Neural crest cell (in vitro differentiated cells): ENCODE measurements at regions not wholly inside any gene's neighbourhood (a gene's known extent, or its start where the extent isn't known, plus 50 kb on each side); places are given as distances from the start of the nearest gene placed in this dataset.

Experiments
- DNase-seq: peaks from one replicate; pipeline ENCODE4 v3.0.0; 2021; ENCODE audit warnings: low read depth, mixed read lengths, low spot score
- H3K27ac Mint-ChIP-seq: one replicate; pipeline ENCODE4 v1.8.0; 2021; ENCODE audit warnings: mild to moderate bottlenecking, mixed read lengths; ENCODE audit not compliant: unreplicated experiment
- H3K27me3 Mint-ChIP-seq: 2 replicates; pipeline ENCODE4 v1.8.0; 2021; ENCODE audit warnings: low read depth, mild to moderate bottlenecking, mixed read lengths
- H3K36me3 Mint-ChIP-seq: 2 replicates; pipeline ENCODE4 v1.8.0; 2021; ENCODE audit warnings: low read depth, mild to moderate bottlenecking, mixed read lengths
- H3K4me1 Mint-ChIP-seq: 2 replicates; pipeline ENCODE4 v1.8.0; 2021; ENCODE audit warnings: mixed read lengths
- H3K4me3 Mint-ChIP-seq: one replicate; pipeline ENCODE4 v1.8.0; 2021; ENCODE audit warnings: mild to moderate bottlenecking, mixed read lengths
- H3K9me3 Mint-ChIP-seq: 2 replicates; pipeline ENCODE4 v1.8.0; 2021; ENCODE audit warnings: mixed read lengths
- CTCF ChIP-seq: fragments of 200-600 bp; sonication (generic); conservative IDR thresholded peaks from 2 replicates; pipeline ENCODE4 v1.5.0; 2021; ENCODE audit warnings: antibody characterized with exemption, mild to moderate bottlenecking

GRCh38 chr11:36777311-36777710 lies 179.3 kb upstream of the RAG2 start:
- Mint-ChIP-seq H3K4me1 (no peaks in the 10 kb centered on the region), H3K36me3 (no peaks in the 10 kb centered on the region), H3K27me3 (peaks cover 22% of the 10 kb centered on the region), H3K4me3 (no peak overlapping the region), H3K9me3 (no peaks in the 10 kb centered on the region), H3K27ac (no peak overlapping the region)
- no peak for DNase-seq
- TF ChIP-seq CTCF = no peak

- no peak for TF ChIP-seq CTCF
- no peak overlapping the region for H3K27ac Mint-ChIP-seq
- no peaks in the 10 kb centered on the region for H3K9me3 Mint-ChIP-seq
- H3K4me3 Mint-ChIP-seq = no peak overlapping the region
- peaks cover 18% of the 10 kb centered on the region for H3K27me3 Mint-ChIP-seq
- DNase-seq = no peak
- H3K36me3 Mint-ChIP-seq = no peaks in the 10 kb centered on the region
- no peaks in the 10 kb centered on the region for H3K4me1 Mint-ChIP-seq
These were observed 177.7 kb upstream of the RAG2 start for GRCh38 chr11:36775756-36776155.

- DNase-seq = no peak
- no peak overlapping the region for H3K4me3 Mint-ChIP-seq
- H3K9me3 Mint-ChIP-seq = no peaks in the 10 kb centered on the region
- no peak overlapping the region for H3K27ac Mint-ChIP-seq
- no peaks in the 10 kb centered on the region for H3K4me1 Mint-ChIP-seq
- no peak for TF ChIP-seq CTCF
- H3K27me3 Mint-ChIP-seq = peaks cover 20% of the 10 kb centered on the region
- no peaks in the 10 kb centered on the region for H3K36me3 Mint-ChIP-seq
These were observed 177.1 kb upstream of the RAG2 start for GRCh38 chr11:36775130-36775529.

DNA sequence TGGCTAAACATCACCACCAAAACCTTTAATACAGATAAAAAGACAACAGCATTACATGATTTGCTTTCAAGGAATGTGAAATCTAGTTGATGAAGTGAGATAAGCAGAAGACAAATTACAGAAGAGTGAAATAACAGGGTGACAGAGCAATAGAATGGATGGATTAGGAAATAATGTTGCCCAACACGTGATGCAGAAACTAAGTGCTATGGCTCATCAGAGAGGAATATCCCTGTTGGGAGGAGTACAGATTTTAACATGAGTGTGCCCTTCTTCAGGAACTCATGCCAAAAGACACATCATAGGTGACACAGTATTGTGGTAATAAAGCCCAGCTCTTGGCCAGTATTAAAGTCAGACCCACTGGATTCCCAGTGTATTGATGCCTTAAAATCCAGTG lies 176.6 kb upstream of the RAG2 start:
- no peak for DNase-seq
- Mint-ChIP-seq H3K4me3 (no peak overlapping the region), H3K4me1 (no peaks in the 10 kb centered on the region), H3K36me3 (no peaks in the 10 kb centered on the region), H3K27me3 (peaks cover 19% of the 10 kb centered on the region), H3K9me3 (no peaks in the 10 kb centered on the region), H3K27ac (no peak overlapping the region)
- TF ChIP-seq CTCF = no peak

- TF ChIP-seq CTCF = no peak
- Mint-ChIP-seq H3K4me3 (no peak overlapping the region), H3K36me3 (peaks cover 2% of the 10 kb centered on the region), H3K9me3 (peaks cover 3% of the 10 kb centered on the region), H3K4me1 (no peaks in the 10 kb centered on the region), H3K27me3 (no peaks in the 10 kb centered on the region), H3K27ac (peak overlapping the region; percentile 27)
- no peak for DNase-seq
These were observed 165.2 kb upstream of the RAG2 start for GRCh38 chr11:36763187-36763586.

DNA sequence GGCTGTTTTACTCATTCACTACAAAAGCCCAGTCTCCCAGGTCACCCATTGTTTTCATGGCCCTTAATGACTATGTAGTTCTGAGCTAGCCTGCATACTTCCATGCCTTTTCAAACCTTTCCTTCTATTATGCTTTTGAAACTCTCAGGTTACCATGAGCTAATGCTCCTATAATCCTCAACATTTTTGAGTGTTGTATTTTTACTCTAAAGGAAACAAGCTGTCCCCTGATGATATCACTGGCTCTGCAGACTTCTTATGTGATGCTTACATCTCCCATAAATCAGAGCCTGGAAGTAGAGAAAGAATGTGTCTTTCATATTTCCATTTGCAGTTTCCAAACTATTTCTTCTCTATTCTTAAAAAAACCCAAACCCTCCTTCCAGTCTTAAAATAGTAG lies 159.0 kb upstream of the RAG2 start:
- no peak for TF ChIP-seq CTCF
- H3K4me3 Mint-ChIP-seq = no peak overlapping the region
- DNase-seq = no peak
- peaks cover 2% of the 10 kb centered on the region for H3K36me3 Mint-ChIP-seq
- no peak overlapping the region for H3K27ac Mint-ChIP-seq
- no peaks in the 10 kb centered on the region for H3K4me1 Mint-ChIP-seq
- peaks cover 2% of the 10 kb centered on the region for H3K27me3 Mint-ChIP-seq
- H3K9me3 Mint-ChIP-seq = peaks cover 3% of the 10 kb centered on the region
